ENCODE measurements at regions not wholly inside any gene's neighbourhood (a gene's known extent, or its start where the extent isn't known, plus 50 kb on each side); places are given as distances from the start of the nearest gene placed in this dataset.

DNA sequence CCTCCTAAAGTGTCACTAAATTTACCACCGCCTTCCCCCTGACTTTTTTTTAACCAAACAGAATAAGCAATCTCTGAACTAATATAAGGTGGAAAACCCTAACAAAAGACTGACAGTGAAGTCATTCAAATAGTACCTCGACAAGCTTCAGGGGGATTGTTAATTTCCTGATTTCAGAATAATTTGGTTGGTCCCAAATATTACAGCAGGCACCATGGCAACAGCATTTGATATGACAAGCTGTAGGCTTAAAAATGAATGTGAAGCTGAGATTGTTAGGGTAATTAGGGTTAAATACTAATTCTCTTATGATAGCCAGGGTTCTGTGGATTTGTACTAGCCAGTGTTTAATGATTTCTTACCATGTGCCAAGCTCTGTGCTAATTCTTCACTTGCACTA is 63.5 kb upstream of the GOLGA8B start:
- TF ChIP-seq, protein P1, sequence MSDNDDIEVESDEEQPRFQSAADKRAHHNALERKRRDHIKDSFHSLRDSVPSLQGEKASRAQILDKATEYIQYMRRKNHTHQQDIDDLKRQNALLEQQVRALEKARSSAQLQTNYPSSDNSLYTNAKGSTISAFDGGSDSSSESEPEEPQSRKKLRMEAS (IDR thresholded peaks at IDR 0.05; ENCODE audit: low read depth, low read length): no peak
- TF ChIP-seq, protein P2, sequence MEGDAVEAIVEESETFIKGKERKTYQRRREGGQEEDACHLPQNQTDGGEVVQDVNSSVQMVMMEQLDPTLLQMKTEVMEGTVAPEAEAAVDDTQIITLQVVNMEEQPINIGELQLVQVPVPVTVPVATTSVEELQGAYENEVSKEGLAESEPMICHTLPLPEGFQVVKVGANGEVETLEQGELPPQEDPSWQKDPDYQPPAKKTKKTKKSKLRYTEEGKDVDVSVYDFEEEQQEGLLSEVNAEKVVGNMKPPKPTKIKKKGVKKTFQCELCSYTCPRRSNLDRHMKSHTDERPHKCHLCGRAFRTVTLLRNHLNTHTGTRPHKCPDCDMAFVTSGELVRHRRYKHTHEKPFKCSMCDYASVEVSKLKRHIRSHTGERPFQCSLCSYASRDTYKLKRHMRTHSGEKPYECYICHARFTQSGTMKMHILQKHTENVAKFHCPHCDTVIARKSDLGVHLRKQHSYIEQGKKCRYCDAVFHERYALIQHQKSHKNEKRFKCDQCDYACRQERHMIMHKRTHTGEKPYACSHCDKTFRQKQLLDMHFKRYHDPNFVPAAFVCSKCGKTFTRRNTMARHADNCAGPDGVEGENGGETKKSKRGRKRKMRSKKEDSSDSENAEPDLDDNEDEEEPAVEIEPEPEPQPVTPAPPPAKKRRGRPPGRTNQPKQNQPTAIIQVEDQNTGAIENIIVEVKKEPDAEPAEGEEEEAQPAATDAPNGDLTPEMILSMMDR (IDR thresholded peaks at IDR 0.05; ENCODE audit: low read depth, low read length): no peak
- no peak for TF ChIP-seq POLR2A (IDR thresholded peaks at IDR 0.05; ENCODE audit: extremely low read depth, insufficient read length)

All from NB4 (cell line).